ENCODE measurements at regions not wholly inside any gene's neighbourhood (a gene's known extent, or its start where the extent isn't known, plus 50 kb on each side); places are given as distances from the start of the nearest gene placed in this dataset.

- H3K36me3 Mint-ChIP-seq (ENCODE audit: low read depth), result no peaks in the 10 kb centered on the region
- POLR2A ChIA-PET, result no interaction called here
These were observed 526.6 kb upstream of the SEL1L start for GRCh38 chr14:82060219-82060618.

DNA sequence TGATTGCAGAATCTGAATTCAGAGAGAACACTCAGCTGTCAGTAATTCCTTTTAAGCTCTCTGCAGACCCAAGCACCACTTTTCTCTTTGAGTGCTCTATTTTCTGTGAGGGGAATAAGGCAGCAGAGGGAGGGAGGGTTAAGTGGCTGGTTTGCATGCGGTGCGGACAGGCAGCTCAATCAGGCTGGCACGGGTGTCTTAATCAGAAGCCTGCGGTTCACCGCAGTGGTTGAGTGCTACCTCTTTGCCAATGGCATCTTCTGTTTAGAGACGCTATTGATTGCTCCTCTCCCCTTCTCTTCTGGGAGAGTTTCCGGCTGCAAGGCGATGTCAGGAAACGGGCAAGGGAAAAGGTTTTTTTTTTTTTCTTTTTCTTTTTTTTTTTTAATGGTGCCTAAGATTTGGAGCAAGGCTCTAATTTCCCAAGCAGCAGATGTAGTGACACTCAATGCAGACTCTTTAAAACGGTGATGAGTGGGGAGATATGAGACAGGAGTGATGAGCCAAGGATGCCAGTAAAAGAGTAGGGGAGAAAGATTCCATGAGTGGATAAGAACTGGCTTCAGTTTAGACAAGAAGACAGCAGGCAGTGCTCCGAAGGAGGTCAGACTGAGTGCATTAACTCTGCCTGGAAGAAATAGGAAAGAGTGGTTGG, 533.7 kb upstream of the SEL1L start:
- Mint-ChIP-seq H3K9me3 (peaks cover 9% of the 10 kb centered on the region), H3K4me3 (no peak overlapping the region), H3K27me3 (no peaks in the 10 kb centered on the region), H3K36me3 (ENCODE audit: low read depth) (no peaks in the 10 kb centered on the region), H3K27ac (no peak overlapping the region), H3K4me1 (ENCODE audit: low read depth) (no peaks in the 10 kb centered on the region)
- H3K27ac ChIP-seq (ENCODE audit: low read depth in 1 of 2, low read length in 2 of 2), result no peak overlapping the region
- peaks cover 0 to 3% of the 10 kb centered on the region in 2 experiments for H3K9me3 ChIP-seq (ENCODE audit: control insufficient read depth in 1 of 2, insufficient read depth in 1 of 2, low read length in 2 of 2)
- DNase-seq (no peak), ATAC-seq (ENCODE audit: poor library complexity) (no peak)
- intact Hi-C loops (cut with DNase I, micrococcal nuclease), result no loop called here
- no peaks in the 10 kb centered on the region for H3K27me3 ChIP-seq (ENCODE audit: control insufficient read depth in 1 of 2, insufficient read depth in 2 of 2, low read length in 2 of 2)
- ChIA-PET POLR2A (no interaction called here), CTCF (no interaction called here)
- no peaks in the 10 kb centered on the region for H3K4me1 ChIP-seq (ENCODE audit: insufficient read depth, low read length)
- H3K36me3 ChIP-seq (ENCODE audit: insufficient read depth, low read length), result no peaks in the 10 kb centered on the region
- TF ChIP-seq, protein P1, sequence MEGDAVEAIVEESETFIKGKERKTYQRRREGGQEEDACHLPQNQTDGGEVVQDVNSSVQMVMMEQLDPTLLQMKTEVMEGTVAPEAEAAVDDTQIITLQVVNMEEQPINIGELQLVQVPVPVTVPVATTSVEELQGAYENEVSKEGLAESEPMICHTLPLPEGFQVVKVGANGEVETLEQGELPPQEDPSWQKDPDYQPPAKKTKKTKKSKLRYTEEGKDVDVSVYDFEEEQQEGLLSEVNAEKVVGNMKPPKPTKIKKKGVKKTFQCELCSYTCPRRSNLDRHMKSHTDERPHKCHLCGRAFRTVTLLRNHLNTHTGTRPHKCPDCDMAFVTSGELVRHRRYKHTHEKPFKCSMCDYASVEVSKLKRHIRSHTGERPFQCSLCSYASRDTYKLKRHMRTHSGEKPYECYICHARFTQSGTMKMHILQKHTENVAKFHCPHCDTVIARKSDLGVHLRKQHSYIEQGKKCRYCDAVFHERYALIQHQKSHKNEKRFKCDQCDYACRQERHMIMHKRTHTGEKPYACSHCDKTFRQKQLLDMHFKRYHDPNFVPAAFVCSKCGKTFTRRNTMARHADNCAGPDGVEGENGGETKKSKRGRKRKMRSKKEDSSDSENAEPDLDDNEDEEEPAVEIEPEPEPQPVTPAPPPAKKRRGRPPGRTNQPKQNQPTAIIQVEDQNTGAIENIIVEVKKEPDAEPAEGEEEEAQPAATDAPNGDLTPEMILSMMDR (IDR thresholded peaks at IDR 0.05), result no peak
- H3K4me3 ChIP-seq (ENCODE audit: low read length), result no peak overlapping the region

More at GRCh38 chr14:82060219-82060618, 526.6 kb upstream of the SEL1L start:
- CTCF ChIA-PET, result no interaction called here
- TF ChIP-seq, protein P1 (IDR thresholded peaks at IDR 0.05), result no peak
- Histone ChIP-seq H3K4me3 (ENCODE audit: low read length) (no peak overlapping the region), H3K9me3 (ENCODE audit: control insufficient read depth in 1 of 2, insufficient read depth in 1 of 2, low read length in 2 of 2) (peaks cover 0 to 6% of the 10 kb centered on the region in 2 experiments), H3K4me1 (ENCODE audit: insufficient read depth, low read length) (no peaks in the 10 kb centered on the region), H3K36me3 (ENCODE audit: insufficient read depth, low read length) (no peaks in the 10 kb centered on the region), H3K27me3 (ENCODE audit: control insufficient read depth in 1 of 2, insufficient read depth in 2 of 2, low read length in 2 of 2) (no peaks in the 10 kb centered on the region), H3K27ac (ENCODE audit: low read depth in 1 of 2, low read length in 2 of 2) (no peak overlapping the region)
- peaks cover 15% of the 10 kb centered on the region for H3K9me3 Mint-ChIP-seq
- H3K27me3 Mint-ChIP-seq, result no peaks in the 10 kb centered on the region
- H3K27ac Mint-ChIP-seq, result no peak overlapping the region
- intact Hi-C loops (cut with DNase I, micrococcal nuclease), result no loop called here
- H3K4me1 Mint-ChIP-seq (ENCODE audit: low read depth), result no peaks in the 10 kb centered on the region
- no peak for DNase-seq
- no peak for ATAC-seq (ENCODE audit: poor library complexity)
- no peak overlapping the region for H3K4me3 Mint-ChIP-seq

GRCh38 chr14:82070040-82070439, 536.4 kb upstream of the SEL1L start:
- ATAC-seq (ENCODE audit: poor library complexity), result no peak
- H3K27me3 Mint-ChIP-seq, result no peaks in the 10 kb centered on the region
- no peak overlapping the region for H3K27ac Mint-ChIP-seq
- Histone ChIP-seq H3K27ac (ENCODE audit: low read depth in 1 of 2, low read length in 2 of 2) (no peak overlapping the region), H3K27me3 (ENCODE audit: control insufficient read depth in 1 of 2, insufficient read depth in 2 of 2, low read length in 2 of 2) (no peaks in the 10 kb centered on the region), H3K4me3 (ENCODE audit: low read length) (no peak overlapping the region), H3K36me3 (ENCODE audit: insufficient read depth, low read length) (no peaks in the 10 kb centered on the region), H3K4me1 (ENCODE audit: insufficient read depth, low read length) (no peaks in the 10 kb centered on the region), H3K9me3 (ENCODE audit: control insufficient read depth in 1 of 2, insufficient read depth in 1 of 2, low read length in 2 of 2) (peaks cover 0 to 3% of the 10 kb centered on the region in 2 experiments)
- no peak overlapping the region for H3K4me3 Mint-ChIP-seq
- no peak for DNase-seq
- H3K36me3 Mint-ChIP-seq (ENCODE audit: low read depth), result no peaks in the 10 kb centered on the region
- POLR2A ChIA-PET, result no interaction called here
- no peaks in the 10 kb centered on the region for H3K4me1 Mint-ChIP-seq (ENCODE audit: low read depth)
- H3K9me3 Mint-ChIP-seq, result peaks cover 14% of the 10 kb centered on the region
- TF ChIP-seq, protein P1 (IDR thresholded peaks at IDR 0.05), result no peak
- CTCF ChIA-PET, result no interaction called here
- intact Hi-C loops (cut with DNase I, micrococcal nuclease), result no loop called here

Measured in CD4-positive, alpha-beta T cell (primary cell).